Dermis blood vessel endothelial cell (primary cell): ENCODE measurements at regions not wholly inside any gene's neighbourhood (a gene's known extent, or its start where the extent isn't known, plus 50 kb on each side); places are given as distances from the start of the nearest gene placed in this dataset.
"Not testable (repeated sequence)": the region's sequence is repeated elsewhere in the genome, so short reads cannot be mapped to it uniquely, and the experiment has no call there.

Experiments
- DNase-seq: peaks from one replicate; pipeline ENCODE4 v3.0.0; 2010

GRCh38 chr14:47976139-47976538 lies 300.7 kb upstream of the MDGA2 start:
- no peak for DNase-seq

- no peak for DNase-seq
Measured at GRCh38 chr14:47966076-47966810, 290.8 kb upstream of the MDGA2 start.

GRCh38 chr14:47961634-47962033 lies 286.2 kb upstream of the MDGA2 start:
- no peak for DNase-seq

- DNase-seq = no peak
Measured at GRCh38 chr14:47959740-47960139, 284.3 kb upstream of the MDGA2 start.

- no peak for DNase-seq
Measured at GRCh38 chr14:47949006-47949405, 273.6 kb upstream of the MDGA2 start.

GRCh38 chr14:47935332-47935731 lies 259.9 kb upstream of the MDGA2 start:
- no peak for DNase-seq

GRCh38 chr14:47929334-47929733 lies 253.9 kb upstream of the MDGA2 start:
- no peak for DNase-seq

GRCh38 chr14:47921133-47921532 lies 245.7 kb upstream of the MDGA2 start:
- no peak for DNase-seq

- no peak for DNase-seq
Measured at GRCh38 chr14:47919997-47920396, 244.6 kb upstream of the MDGA2 start.

- no peak for DNase-seq
Measured at GRCh38 chr14:47919334-47919846, 244.0 kb upstream of the MDGA2 start.

- peak; percentile 4 for DNase-seq
Measured at GRCh38 chr14:47917344-47917954, 242.0 kb upstream of the MDGA2 start.

GRCh38 chr14:47901141-47901540 lies 225.7 kb upstream of the MDGA2 start:
- not testable (repeated sequence) for DNase-seq

- DNase-seq = no peak
Measured at GRCh38 chr14:47899685-47900084, 224.3 kb upstream of the MDGA2 start.

- no peak for DNase-seq
Measured at GRCh38 chr14:47874350-47874749, 198.9 kb upstream of the MDGA2 start.

GRCh38 chr14:47872588-47872987 lies 197.2 kb upstream of the MDGA2 start:
- DNase-seq = no peak

- no peak for DNase-seq
Measured at GRCh38 chr14:47863441-47863840, 188.0 kb upstream of the MDGA2 start.

- no peak for DNase-seq
Measured at GRCh38 chr14:47857646-47858045, 182.2 kb upstream of the MDGA2 start.

GRCh38 chr14:47852278-47852677 lies 176.9 kb upstream of the MDGA2 start:
- no peak for DNase-seq

GRCh38 chr14:47846008-47846407 lies 170.6 kb upstream of the MDGA2 start:
- DNase-seq = no peak

- DNase-seq = no peak
Measured at GRCh38 chr14:47843236-47843635, 167.8 kb upstream of the MDGA2 start.

GRCh38 chr14:47833011-47833410 lies 157.6 kb upstream of the MDGA2 start:
- DNase-seq = no peak

- no peak for DNase-seq
Measured at GRCh38 chr14:47826809-47827208, 151.4 kb upstream of the MDGA2 start.

GRCh38 chr14:47822326-47822725 lies 146.9 kb upstream of the MDGA2 start:
- DNase-seq = no peak

GRCh38 chr14:47821135-47821534 lies 145.7 kb upstream of the MDGA2 start:
- no peak for DNase-seq
